Cardiac muscle cell (in vitro differentiated cells and primary cell): ENCODE measurements at regions not wholly inside any gene's neighbourhood (a gene's known extent, or its start where the extent isn't known, plus 50 kb on each side); places are given as distances from the start of the nearest gene placed in this dataset.

ENCODE experiments used
- DNase-seq, 2 donors: peaks; one replicate each; pipeline versions ENCODE4 v3.0.0 to v3.0.0-alpha.2; 2010 to 2017; ENCODE audit warnings: low read depth in 1 of 2, low spot score in 1 of 2
- H3K27ac ChIP-seq: fragments of 200-600 bp; sonication (generic); 2 replicates; pipeline ENCODE4 v1.5.1; 2016
- H3K27me3 ChIP-seq: fragments of 200-600 bp; sonication (generic); 2 replicates; pipeline ENCODE4 v1.6.0; 2016; ENCODE audit warnings: control low read depth
- H3K36me3 ChIP-seq: fragments of 200-600 bp; sonication (generic); 2 replicates; pipeline ENCODE4 v1.5.1; 2016; ENCODE audit warnings: control low read depth
- H3K4me1 ChIP-seq: fragments of 200-600 bp; sonication (generic); 2 replicates; pipeline ENCODE4 v1.8.1; 2017; ENCODE audit warnings: low read depth, mild to moderate bottlenecking, mixed run types
- H3K4me3 ChIP-seq: fragments of 200-600 bp; sonication (generic); 2 replicates; pipeline ENCODE4 v1.5.1; 2016; ENCODE audit warnings: mild to moderate bottlenecking
- H3K9me3 ChIP-seq: fragments of 200-600 bp; sonication (generic); 2 replicates; pipeline ENCODE4 v1.5.1; 2017; ENCODE audit warnings: low read depth, mild to moderate bottlenecking, control low read depth
- TF ChIP-seq, protein P1 (sequence below): IDR thresholded peaks from 2 replicates; pipeline ENCODE4 v1.5.1; 2012; ENCODE audit warnings: low read depth, mild to moderate bottlenecking, low read length

DNA sequence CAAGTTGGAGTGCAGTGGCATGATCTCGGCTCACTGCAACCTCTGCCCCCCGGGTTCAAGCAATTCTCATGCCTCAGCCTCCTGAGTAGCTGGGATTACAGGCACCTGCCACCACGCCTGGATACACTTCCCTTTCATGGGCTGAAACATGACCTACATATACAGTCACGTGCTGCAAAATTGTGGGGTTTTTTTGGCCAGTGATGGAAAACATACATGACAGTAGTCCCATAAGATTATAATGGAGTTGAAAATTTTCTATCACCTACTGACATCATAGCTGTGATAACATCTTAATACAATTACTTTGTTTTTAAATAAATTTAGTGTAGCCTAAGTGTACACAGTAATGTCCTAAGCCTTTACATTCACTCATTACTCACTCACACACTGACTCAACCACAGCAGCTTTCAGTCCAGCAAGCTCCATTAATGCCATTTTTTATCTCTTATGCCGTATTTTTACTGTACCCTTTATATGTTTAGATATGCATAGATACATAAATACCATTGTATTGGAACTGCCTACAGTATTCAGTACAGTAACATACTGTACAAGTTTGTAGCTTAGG is 79.9 kb upstream of the TMEM196 start:
- DNase-seq, result no peak
- Histone ChIP-seq H3K27me3 (no peaks in the 10 kb centered on the region), H3K27ac (no peak overlapping the region), H3K9me3 (no peaks in the 10 kb centered on the region), H3K4me1 (no peaks in the 10 kb centered on the region), H3K4me3 (no peak overlapping the region), H3K36me3 (no peaks in the 10 kb centered on the region)
- TF ChIP-seq, protein P1, sequence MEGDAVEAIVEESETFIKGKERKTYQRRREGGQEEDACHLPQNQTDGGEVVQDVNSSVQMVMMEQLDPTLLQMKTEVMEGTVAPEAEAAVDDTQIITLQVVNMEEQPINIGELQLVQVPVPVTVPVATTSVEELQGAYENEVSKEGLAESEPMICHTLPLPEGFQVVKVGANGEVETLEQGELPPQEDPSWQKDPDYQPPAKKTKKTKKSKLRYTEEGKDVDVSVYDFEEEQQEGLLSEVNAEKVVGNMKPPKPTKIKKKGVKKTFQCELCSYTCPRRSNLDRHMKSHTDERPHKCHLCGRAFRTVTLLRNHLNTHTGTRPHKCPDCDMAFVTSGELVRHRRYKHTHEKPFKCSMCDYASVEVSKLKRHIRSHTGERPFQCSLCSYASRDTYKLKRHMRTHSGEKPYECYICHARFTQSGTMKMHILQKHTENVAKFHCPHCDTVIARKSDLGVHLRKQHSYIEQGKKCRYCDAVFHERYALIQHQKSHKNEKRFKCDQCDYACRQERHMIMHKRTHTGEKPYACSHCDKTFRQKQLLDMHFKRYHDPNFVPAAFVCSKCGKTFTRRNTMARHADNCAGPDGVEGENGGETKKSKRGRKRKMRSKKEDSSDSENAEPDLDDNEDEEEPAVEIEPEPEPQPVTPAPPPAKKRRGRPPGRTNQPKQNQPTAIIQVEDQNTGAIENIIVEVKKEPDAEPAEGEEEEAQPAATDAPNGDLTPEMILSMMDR, result no peak

DNA sequence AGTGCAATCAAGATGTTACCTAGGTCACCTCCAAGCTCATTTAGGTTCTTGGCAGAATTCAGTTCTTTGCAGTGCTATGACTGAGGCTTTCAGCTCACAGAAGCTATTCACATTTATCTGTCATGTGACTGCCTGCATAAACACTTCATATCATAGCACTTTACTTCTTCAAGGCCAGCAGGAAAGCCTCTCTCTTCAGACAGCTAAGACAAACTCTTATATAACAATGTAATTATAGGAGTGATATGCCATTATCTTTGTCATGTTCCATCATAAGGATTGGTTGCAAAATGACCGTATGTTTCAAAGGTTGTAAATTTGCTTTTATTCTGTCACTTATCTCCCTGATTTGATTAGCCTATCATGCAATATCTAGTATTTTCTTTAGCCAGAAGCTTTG is 78.8 kb upstream of the TMEM196 start:
- H3K27ac ChIP-seq, result no peak overlapping the region
- H3K4me1 ChIP-seq, result no peaks in the 10 kb centered on the region
- no peaks in the 10 kb centered on the region for H3K36me3 ChIP-seq
- TF ChIP-seq, protein P1, result no peak
- DNase-seq, result no peak
- H3K4me3 ChIP-seq, result no peak overlapping the region
- H3K27me3 ChIP-seq, result no peaks in the 10 kb centered on the region
- no peaks in the 10 kb centered on the region for H3K9me3 ChIP-seq

DNA sequence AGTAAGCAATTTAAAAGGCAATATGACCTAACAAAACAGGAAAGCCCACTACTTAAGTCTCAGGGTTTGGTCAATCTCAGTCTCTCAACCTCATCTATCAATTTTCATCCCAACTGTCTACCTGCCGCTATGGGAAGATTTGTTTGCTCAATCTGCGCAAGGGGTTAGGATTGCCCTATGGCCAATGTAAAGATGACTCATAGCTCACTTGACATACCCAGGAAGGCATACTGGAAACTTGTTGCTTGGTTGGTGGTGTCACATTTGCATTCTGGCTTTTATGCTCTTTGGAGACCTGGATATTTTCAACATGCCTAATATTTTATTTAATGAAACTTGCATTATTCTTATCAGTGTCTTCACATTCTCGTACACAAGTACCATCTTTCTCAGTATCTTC is 78.1 kb upstream of the TMEM196 start:
- TF ChIP-seq, protein P1, result no peak
- H3K27me3 ChIP-seq, result no peaks in the 10 kb centered on the region
- no peak overlapping the region for H3K4me3 ChIP-seq

DNA sequence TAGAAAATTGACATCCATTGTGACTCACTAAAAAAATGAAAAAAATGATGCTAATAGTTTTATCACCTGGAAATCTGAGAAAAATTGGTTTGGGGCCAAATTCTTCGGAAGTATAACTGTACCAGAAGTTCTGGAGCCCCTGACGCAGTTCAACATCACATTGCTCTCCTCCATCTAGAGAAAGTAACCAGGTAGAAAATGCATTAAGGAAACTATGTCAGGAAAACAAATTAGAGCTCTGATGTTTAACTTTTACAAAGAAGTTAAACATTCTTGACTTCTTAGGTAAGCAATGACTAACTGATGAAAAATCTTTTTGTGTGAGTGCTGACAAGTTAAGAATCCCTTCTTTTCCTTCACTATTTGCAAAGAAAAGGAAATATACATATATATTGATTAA is 61.1 kb upstream of the TMEM196 start:
- Histone ChIP-seq H3K4me3 (no peak overlapping the region), H3K27me3 (no peaks in the 10 kb centered on the region), H3K27ac (no peak overlapping the region), H3K9me3 (no peaks in the 10 kb centered on the region), H3K4me1 (no peaks in the 10 kb centered on the region), H3K36me3 (no peaks in the 10 kb centered on the region)
- DNase-seq, result no peak
- TF ChIP-seq, protein P1, result no peak

More for the DNA sequence above, 78.1 kb upstream of the TMEM196 start:
- Histone ChIP-seq H3K27ac (no peak overlapping the region), H3K36me3 (no peaks in the 10 kb centered on the region), H3K9me3 (no peaks in the 10 kb centered on the region), H3K4me1 (no peaks in the 10 kb centered on the region)
- DNase-seq, result no peak

DNA sequence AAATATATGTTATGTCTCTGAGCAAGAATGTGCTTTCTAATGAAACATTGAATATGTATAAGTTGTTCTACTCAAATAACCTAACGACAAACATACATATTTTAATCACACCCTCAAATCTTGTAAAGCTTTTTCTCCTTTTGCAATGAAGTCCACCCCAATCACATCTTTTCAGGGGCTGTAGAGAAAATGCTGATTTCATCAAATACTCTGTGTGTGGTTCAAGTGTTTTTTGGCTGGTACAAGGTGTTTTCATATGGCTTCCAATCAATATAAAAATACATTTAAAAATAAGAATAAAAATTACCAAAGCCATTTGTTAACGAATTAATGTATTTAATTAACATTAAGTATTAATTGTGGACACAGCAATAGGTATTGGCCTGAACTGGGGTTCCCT is 57.2 kb upstream of the TMEM196 start:
- no peak overlapping the region for H3K27ac ChIP-seq
- no peaks in the 10 kb centered on the region for H3K36me3 ChIP-seq
- no peak for DNase-seq
- no peaks in the 10 kb centered on the region for H3K9me3 ChIP-seq
- H3K27me3 ChIP-seq, result no peaks in the 10 kb centered on the region
- no peaks in the 10 kb centered on the region for H3K4me1 ChIP-seq
- TF ChIP-seq, protein P1, result no peak
- H3K4me3 ChIP-seq, result no peak overlapping the region
